ENCODE measurements at regions not wholly inside any gene's neighbourhood (a gene's known extent, or its start where the extent isn't known, plus 50 kb on each side); places are given as distances from the start of the nearest gene placed in this dataset.

DNA sequence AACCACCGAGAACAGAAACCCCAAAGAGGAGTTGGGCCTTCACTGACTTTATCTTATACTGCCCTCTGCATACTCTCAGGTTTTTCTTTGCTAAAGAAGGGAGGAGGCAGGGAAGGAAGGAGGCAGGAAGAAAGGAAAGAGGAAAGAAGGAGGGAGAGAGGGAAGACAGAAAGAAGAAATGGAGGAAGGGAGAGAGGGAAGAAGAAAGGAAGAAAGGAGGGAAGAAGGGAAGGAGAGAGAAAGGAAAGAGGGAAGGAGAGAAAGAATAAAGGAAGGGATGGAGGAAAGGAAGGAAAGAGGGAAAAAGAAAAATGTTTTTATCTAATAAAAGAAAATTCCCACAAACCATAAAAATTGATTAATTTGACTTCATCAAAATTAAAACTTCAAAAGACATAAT, 294.6 kb downstream of the PTTG2 start:
- DNase-seq (ENCODE audit: low spot score), result no peak
- TF ChIP-seq, protein P1, sequence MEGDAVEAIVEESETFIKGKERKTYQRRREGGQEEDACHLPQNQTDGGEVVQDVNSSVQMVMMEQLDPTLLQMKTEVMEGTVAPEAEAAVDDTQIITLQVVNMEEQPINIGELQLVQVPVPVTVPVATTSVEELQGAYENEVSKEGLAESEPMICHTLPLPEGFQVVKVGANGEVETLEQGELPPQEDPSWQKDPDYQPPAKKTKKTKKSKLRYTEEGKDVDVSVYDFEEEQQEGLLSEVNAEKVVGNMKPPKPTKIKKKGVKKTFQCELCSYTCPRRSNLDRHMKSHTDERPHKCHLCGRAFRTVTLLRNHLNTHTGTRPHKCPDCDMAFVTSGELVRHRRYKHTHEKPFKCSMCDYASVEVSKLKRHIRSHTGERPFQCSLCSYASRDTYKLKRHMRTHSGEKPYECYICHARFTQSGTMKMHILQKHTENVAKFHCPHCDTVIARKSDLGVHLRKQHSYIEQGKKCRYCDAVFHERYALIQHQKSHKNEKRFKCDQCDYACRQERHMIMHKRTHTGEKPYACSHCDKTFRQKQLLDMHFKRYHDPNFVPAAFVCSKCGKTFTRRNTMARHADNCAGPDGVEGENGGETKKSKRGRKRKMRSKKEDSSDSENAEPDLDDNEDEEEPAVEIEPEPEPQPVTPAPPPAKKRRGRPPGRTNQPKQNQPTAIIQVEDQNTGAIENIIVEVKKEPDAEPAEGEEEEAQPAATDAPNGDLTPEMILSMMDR (IDR thresholded peaks at IDR 0.05), result no peak
- no peak for ATAC-seq (ENCODE audit: low FRiP score)

DNA sequence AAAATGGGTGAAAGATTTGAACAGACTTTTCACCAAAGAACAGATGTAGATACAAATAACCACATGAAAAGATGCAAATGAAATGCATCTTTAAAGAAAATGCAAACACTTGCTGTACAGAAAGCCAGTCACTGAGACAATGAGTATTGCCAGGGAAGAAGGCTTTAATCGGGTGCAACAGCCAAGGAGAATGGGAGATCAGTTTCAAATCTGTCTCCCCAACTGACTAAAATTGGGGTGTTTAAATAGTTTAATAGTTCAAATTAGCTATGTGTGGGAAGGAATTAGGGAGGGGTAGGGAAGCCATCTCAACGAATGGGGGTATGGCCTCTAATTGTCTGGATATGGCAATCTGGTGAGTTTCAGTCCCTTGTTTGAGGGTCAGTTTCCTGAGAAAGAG, 295.4 kb downstream of the PTTG2 start:
- DNase-seq (ENCODE audit: low spot score), result no peak
- TF ChIP-seq, protein P1 (IDR thresholded peaks at IDR 0.05), result no peak
- ATAC-seq (ENCODE audit: low FRiP score), result no peak

DNA sequence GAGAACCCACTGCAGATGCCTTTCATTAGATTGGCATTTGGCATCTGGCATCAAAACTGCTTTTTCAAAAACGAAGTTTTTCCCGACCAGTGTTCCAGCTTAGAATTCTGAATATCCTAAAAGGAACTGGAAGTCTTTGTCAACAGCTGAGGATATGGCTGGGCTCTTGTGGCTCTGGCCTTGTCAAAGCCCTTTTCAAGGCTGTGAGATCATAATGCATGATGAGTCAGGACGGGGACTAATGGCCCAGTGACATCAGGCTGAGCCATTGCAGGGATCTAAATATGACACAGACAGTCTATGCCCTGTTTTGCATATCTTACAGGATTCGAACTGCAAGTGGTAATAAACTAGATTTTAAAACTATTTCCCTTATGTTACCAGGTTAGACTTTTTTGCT, 306.4 kb downstream of the PTTG2 start:
- DNase-seq (ENCODE audit: low spot score), result no peak
- TF ChIP-seq, protein P1 (IDR thresholded peaks at IDR 0.05), result no peak
- ATAC-seq (ENCODE audit: low FRiP score), result no peak

DNA sequence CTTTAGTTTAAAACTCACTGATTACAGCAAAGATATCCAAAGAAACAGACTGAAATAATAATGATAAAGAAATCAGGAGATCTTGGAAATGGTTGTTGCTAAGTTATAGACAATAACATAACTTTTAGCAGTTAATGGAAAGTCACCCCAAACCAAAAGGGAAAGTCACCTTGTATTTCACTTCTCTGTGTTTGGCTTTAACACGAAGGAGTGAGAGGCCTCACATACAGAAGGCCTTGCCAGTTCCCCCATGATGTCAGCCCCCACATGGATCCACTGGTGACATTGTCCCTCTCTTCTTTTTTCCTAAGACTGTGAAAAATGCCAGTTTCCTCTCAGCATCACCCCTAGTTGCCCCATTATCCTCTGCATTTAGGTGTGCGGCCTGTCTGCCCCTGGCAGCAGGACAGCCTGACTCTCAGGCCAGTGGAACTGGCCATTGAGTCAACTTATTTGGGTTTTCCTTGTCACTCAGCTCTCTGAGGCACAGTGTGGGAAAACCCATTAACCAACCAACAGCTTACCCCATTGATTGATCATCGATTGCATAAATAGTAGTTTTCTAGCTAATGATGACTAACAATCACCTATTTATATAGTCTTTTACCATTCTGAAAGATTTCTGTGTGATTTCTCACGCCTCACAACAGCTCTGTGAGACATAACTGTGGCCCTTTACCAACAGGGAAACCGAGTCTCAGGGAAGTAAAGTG, 308.1 kb downstream of the PTTG2 start:
- ATAC-seq (ENCODE audit: low FRiP score), result no peak
- DNase-seq (ENCODE audit: low spot score), result no peak
- TF ChIP-seq, protein P1 (IDR thresholded peaks at IDR 0.05), result no peak

DNA sequence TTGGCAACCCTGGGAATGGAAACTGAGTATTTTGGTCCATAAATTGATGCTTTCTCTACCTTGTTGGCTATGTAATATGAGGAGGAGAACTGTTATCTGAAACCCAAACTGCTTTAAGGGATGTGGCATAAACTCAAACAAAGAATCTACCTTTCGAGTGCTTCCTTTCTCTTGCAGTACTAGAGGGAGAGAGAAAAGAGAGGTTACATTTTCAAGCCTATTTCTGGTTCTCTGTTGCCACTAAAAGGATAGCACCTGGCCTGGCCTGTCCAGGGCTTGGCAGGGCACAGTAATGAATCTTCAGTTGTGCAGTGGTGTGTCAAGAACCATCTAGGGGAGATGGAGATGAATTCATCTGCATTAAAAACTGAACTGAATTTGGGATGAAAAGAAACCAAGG, 308.6 kb downstream of the PTTG2 start:
- TF ChIP-seq, protein P1 (IDR thresholded peaks at IDR 0.05), result no peak
- DNase-seq (ENCODE audit: low spot score) (no peak), ATAC-seq (ENCODE audit: low FRiP score) (no peak)

DNA sequence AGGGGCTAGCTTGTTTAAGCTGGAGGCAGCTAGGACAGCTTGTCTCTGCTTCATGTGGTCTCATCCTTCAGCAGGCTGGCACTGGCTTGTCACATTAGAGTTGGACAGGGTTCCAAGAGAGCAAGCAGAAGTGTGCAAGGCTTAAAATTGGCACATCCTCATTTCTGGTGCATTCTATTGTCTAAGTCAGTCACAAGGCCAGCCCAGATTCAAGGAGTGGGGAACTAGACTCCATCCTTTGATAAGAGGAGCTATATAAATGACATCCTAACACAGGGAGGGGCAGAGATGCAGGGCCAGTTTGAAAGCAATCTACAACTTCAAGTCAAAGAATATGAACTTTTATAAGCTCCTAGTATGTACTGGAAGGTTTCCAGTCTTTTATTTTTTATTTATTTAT, 313.2 kb downstream of the PTTG2 start:
- no peak for DNase-seq (ENCODE audit: low spot score)
- no peak for ATAC-seq (ENCODE audit: low FRiP score)
- TF ChIP-seq, protein P1 (IDR thresholded peaks at IDR 0.05), result no peak

- DNase-seq (ENCODE audit: low spot score), result no peak
- TF ChIP-seq, protein P1 (IDR thresholded peaks at IDR 0.05), result no peak
- ATAC-seq (ENCODE audit: low FRiP score), result no peak
Observed at GRCh38 chr4:38275331-38276100, 315.3 kb downstream of the PTTG2 start.
